ENCODE measurements at regions not wholly inside any gene's neighbourhood (a gene's known extent, or its start where the extent isn't known, plus 50 kb on each side); places are given as distances from the start of the nearest gene placed in this dataset.

DNA sequence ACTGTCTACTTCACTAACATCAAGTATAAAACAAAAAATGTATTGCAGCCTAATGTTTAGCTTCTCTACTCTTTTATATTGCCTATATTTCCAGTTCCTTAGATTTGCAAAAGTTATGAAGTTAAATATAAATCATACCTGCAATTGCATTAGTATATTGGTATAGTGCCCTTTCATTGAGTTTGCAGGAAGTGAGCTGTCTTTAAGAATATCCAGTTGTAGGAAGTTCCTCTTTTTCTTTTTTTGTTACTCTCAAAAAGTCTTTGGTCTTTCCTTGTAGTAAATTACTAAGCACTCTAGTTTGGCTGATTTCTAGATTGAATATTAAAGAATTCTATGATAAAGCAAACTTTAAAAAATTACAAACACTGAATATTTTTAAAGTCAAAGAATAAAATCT is 71.3 kb upstream of the FN1 start:
- Histone ChIP-seq H3K9me3 (ENCODE audit: severe bottlenecking) (no peaks in the 10 kb centered on the region), H3K4me3 (ENCODE audit: severe bottlenecking) (no peak overlapping the region), H3K36me3 (ENCODE audit: low read depth) (no peaks in the 10 kb centered on the region), H3K27me3 (ENCODE audit: insufficient read depth, poor library complexity, severe bottlenecking) (no peaks in the 10 kb centered on the region), H3K27ac (ENCODE audit: poor library complexity, severe bottlenecking) (no peak overlapping the region), H3K4me1 (ENCODE audit: insufficient read depth, poor library complexity, severe bottlenecking) (peaks cover 4% of the 10 kb centered on the region)
- TF ChIP-seq, protein P1, sequence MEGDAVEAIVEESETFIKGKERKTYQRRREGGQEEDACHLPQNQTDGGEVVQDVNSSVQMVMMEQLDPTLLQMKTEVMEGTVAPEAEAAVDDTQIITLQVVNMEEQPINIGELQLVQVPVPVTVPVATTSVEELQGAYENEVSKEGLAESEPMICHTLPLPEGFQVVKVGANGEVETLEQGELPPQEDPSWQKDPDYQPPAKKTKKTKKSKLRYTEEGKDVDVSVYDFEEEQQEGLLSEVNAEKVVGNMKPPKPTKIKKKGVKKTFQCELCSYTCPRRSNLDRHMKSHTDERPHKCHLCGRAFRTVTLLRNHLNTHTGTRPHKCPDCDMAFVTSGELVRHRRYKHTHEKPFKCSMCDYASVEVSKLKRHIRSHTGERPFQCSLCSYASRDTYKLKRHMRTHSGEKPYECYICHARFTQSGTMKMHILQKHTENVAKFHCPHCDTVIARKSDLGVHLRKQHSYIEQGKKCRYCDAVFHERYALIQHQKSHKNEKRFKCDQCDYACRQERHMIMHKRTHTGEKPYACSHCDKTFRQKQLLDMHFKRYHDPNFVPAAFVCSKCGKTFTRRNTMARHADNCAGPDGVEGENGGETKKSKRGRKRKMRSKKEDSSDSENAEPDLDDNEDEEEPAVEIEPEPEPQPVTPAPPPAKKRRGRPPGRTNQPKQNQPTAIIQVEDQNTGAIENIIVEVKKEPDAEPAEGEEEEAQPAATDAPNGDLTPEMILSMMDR (IDR thresholded peaks at IDR 0.05; ENCODE audit: poor library complexity, severe bottlenecking): no peak
- DNase-seq (ENCODE audit: low spot score) (no peak), ATAC-seq (ENCODE audit: low read depth) (no peak)

DNA sequence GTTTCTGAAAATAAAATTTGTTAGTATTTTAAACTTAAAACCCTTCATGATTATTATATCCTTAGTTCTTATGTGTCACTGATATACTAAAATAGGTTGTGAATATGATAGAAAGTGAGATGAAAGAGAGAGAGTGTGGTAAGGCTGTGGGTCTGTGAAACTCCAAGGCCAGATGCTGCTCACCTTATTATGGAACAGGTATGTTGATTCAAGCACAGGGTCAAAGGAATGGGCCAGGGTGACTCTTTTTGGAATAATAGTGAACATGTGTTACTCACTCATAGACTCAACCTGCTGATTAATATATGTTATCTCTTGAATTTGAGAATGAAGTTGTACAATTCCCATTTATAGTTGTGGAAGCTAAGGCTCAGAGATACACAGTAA is 70.7 kb upstream of the FN1 start:
- H3K4me1 ChIP-seq (ENCODE audit: insufficient read depth, poor library complexity, severe bottlenecking): peaks cover 4% of the 10 kb centered on the region
- no peaks in the 10 kb centered on the region for H3K27me3 ChIP-seq (ENCODE audit: insufficient read depth, poor library complexity, severe bottlenecking)
- TF ChIP-seq, protein P1 (IDR thresholded peaks at IDR 0.05; ENCODE audit: poor library complexity, severe bottlenecking): no peak
- no peaks in the 10 kb centered on the region for H3K36me3 ChIP-seq (ENCODE audit: low read depth)
- no peak for DNase-seq (ENCODE audit: low spot score)
- H3K9me3 ChIP-seq (ENCODE audit: severe bottlenecking): no peaks in the 10 kb centered on the region
- no peak overlapping the region for H3K4me3 ChIP-seq (ENCODE audit: severe bottlenecking)
- peak; percentile 42; the same call in 1 of the 3 replicates for ATAC-seq (ENCODE audit: low read depth)
- H3K27ac ChIP-seq (ENCODE audit: poor library complexity, severe bottlenecking): no peak overlapping the region

DNA sequence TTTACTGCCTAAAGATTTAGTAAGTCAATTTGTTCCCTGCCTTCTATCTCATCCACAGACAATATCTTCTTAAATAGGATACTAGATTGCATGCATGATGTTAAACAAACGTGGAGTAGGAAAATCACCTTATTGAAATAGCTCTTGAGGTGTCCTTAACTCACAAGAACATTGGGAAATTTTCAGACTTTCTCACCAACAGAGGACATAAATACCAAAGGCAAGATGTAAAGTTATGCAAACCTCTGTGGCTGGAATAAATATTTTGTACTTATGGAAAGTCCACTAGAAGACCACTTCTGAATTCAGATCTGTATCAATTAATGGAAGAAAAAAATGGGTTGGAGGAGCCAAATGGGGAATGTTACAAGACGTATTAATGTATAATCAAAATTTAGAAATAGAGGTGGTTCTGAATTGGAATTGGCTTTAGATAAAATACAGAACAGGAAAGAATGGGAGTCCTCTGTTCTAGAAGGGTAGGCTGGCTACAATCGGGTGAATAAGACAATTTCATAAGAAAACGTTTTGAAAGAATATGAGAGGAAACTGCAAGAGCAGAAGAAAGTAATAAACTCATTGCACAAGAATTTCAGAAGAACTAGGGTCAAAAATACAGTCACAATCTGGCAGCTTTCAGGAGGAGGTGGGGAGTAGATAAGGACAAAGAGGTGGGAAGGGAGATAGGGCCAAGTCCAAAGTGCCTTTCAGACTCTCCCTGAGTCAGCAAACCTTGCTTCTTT is 69.3 kb upstream of the FN1 start:
- no peak overlapping the region for H3K27ac ChIP-seq (ENCODE audit: poor library complexity, severe bottlenecking)
- H3K4me1 ChIP-seq (ENCODE audit: insufficient read depth, poor library complexity, severe bottlenecking): peaks cover 4% of the 10 kb centered on the region

DNA sequence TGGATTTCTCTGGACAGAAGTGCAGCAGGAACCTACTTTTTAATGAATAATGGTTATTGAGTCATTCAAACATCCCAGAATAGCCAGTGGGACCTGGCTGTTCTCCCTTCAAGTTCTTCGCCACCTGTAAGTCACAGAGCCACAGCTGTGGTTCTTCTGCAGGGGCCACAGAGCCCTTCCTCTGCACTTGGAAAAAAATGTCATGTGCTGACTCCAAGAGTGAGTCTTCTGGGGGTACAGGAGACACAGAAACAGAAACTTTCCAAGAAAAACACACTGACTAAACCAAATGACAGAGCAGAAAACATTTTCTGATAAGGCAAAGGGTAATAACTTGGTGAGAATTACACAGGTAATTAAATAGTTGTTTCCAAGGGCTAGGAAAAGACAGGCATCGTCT is 68.7 kb upstream of the FN1 start:
- H3K4me1 ChIP-seq (ENCODE audit: insufficient read depth, poor library complexity, severe bottlenecking): peaks cover 5% of the 10 kb centered on the region
- no peak for ATAC-seq (ENCODE audit: low read depth)
- H3K27me3 ChIP-seq (ENCODE audit: insufficient read depth, poor library complexity, severe bottlenecking): no peaks in the 10 kb centered on the region
- H3K9me3 ChIP-seq (ENCODE audit: severe bottlenecking): no peaks in the 10 kb centered on the region
- H3K4me3 ChIP-seq (ENCODE audit: severe bottlenecking): no peak overlapping the region
- TF ChIP-seq, protein P1 (IDR thresholded peaks at IDR 0.05; ENCODE audit: poor library complexity, severe bottlenecking): no peak
- no peaks in the 10 kb centered on the region for H3K36me3 ChIP-seq (ENCODE audit: low read depth)
- no peak for DNase-seq (ENCODE audit: low spot score)
- no peak overlapping the region for H3K27ac ChIP-seq (ENCODE audit: poor library complexity, severe bottlenecking)

More for the DNA sequence above, 69.3 kb upstream of the FN1 start:
- no peaks in the 10 kb centered on the region for H3K27me3 ChIP-seq (ENCODE audit: insufficient read depth, poor library complexity, severe bottlenecking)
- TF ChIP-seq, protein P1 (IDR thresholded peaks at IDR 0.05; ENCODE audit: poor library complexity, severe bottlenecking): no peak
- DNase-seq (ENCODE audit: low spot score) (no peak), ATAC-seq (ENCODE audit: low read depth) (no peak)
- no peaks in the 10 kb centered on the region for H3K9me3 ChIP-seq (ENCODE audit: severe bottlenecking)
- no peaks in the 10 kb centered on the region for H3K36me3 ChIP-seq (ENCODE audit: low read depth)
- H3K4me3 ChIP-seq (ENCODE audit: severe bottlenecking): no peak overlapping the region

DNA sequence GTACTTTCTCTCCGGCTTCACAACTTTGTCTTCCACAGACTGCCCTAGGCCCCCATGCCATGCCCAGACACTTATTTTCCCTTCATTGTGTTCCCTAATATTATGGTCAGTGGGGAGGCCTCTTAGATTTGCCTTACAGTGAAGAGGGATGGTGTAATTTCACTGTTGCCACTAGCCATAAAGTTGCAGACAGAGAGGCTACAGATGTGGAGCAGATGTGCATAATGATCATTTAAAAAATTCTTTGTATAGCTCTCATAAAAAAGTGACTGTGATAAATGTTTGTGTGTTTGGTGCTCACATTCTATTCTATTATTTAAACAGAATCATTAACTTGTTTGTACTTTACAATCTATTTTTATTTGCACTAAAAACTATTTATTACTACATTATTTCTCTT is 67.5 kb upstream of the FN1 start:
- TF ChIP-seq, protein P1 (IDR thresholded peaks at IDR 0.05; ENCODE audit: poor library complexity, severe bottlenecking): no peak
- no peaks in the 10 kb centered on the region for H3K27me3 ChIP-seq (ENCODE audit: insufficient read depth, poor library complexity, severe bottlenecking)
- no peak for DNase-seq (ENCODE audit: low spot score)
- H3K4me3 ChIP-seq (ENCODE audit: severe bottlenecking): no peak overlapping the region
- no peaks in the 10 kb centered on the region for H3K36me3 ChIP-seq (ENCODE audit: low read depth)
- H3K4me1 ChIP-seq (ENCODE audit: insufficient read depth, poor library complexity, severe bottlenecking): peaks cover 14% of the 10 kb centered on the region
- no peaks in the 10 kb centered on the region for H3K9me3 ChIP-seq (ENCODE audit: severe bottlenecking)
- no peak for ATAC-seq (ENCODE audit: low read depth)
- H3K27ac ChIP-seq (ENCODE audit: poor library complexity, severe bottlenecking): no peak overlapping the region

Data from RWPE2 (cell line).